GM08714 (cell line): ENCODE measurements at regions not wholly inside any gene's neighbourhood (a gene's known extent, or its start where the extent isn't known, plus 50 kb on each side); places are given as distances from the start of the nearest gene placed in this dataset.

ENCODE experiments used
- H3K4me3 ChIP-seq: fragments of 200-500 bp; sonication (Bioruptor generic); 2 replicates; pipeline ENCODE4 v1.5.1; 2014; ENCODE audit warnings: mild to moderate bottlenecking, low read length, inconsistent platforms
- ZNF274 ChIP-seq: IDR thresholded peaks from 2 replicates; pipeline ENCODE4 v1.6.1; 2012; ENCODE audit warnings: mild to moderate bottlenecking, low read depth, low read length

GRCh38 chr13:21800837-21801616 is 130.2 kb downstream of the FGF9 start:
- H3K4me3 ChIP-seq, result no peak overlapping the region
- no peak for TF ChIP-seq ZNF274

GRCh38 chr13:21805733-21806132 is 134.9 kb downstream of the FGF9 start:
- no peak for TF ChIP-seq ZNF274
- H3K4me3 ChIP-seq, result no peak overlapping the region

- no peak overlapping the region for H3K4me3 ChIP-seq
- TF ChIP-seq ZNF274, result no peak
These were observed 141.3 kb downstream of the FGF9 start for GRCh38 chr13:21812192-21812626.

GRCh38 chr13:21813110-21813509 is 142.2 kb downstream of the FGF9 start:
- TF ChIP-seq ZNF274, result no peak
- no peak overlapping the region for H3K4me3 ChIP-seq

- no peak overlapping the region for H3K4me3 ChIP-seq
- TF ChIP-seq ZNF274, result no peak
These were observed 143.0 kb downstream of the FGF9 start for GRCh38 chr13:21813844-21814243.

- TF ChIP-seq ZNF274, result no peak
- H3K4me3 ChIP-seq, result no peak overlapping the region
These were observed 143.7 kb downstream of the FGF9 start for GRCh38 chr13:21814604-21815003.

GRCh38 chr13:21817878-21818277 is 147.0 kb downstream of the FGF9 start:
- H3K4me3 ChIP-seq, result no peak overlapping the region
- no peak for TF ChIP-seq ZNF274

GRCh38 chr13:21822029-21822428 is 151.2 kb downstream of the FGF9 start:
- TF ChIP-seq ZNF274, result no peak
- no peak overlapping the region for H3K4me3 ChIP-seq

- no peak overlapping the region for H3K4me3 ChIP-seq
- TF ChIP-seq ZNF274, result no peak
These were observed 152.5 kb downstream of the FGF9 start for GRCh38 chr13:21823416-21823815.

- TF ChIP-seq ZNF274, result no peak
- H3K4me3 ChIP-seq, result no peak overlapping the region
These were observed 153.1 kb downstream of the FGF9 start for GRCh38 chr13:21823949-21824348.

- TF ChIP-seq ZNF274, result no peak
- no peak overlapping the region for H3K4me3 ChIP-seq
These were observed 154.3 kb downstream of the FGF9 start for GRCh38 chr13:21825186-21825585.

GRCh38 chr13:21825801-21826200 is 154.9 kb downstream of the FGF9 start:
- no peak overlapping the region for H3K4me3 ChIP-seq
- no peak for TF ChIP-seq ZNF274

- H3K4me3 ChIP-seq, result no peak overlapping the region
- no peak for TF ChIP-seq ZNF274
These were observed 155.5 kb downstream of the FGF9 start for GRCh38 chr13:21826214-21827015.

GRCh38 chr13:21831654-21832324 is 160.9 kb downstream of the FGF9 start:
- TF ChIP-seq ZNF274, result no peak
- H3K4me3 ChIP-seq, result no peak overlapping the region
